GM12891 (cell line): ENCODE measurements at regions not wholly inside any gene's neighbourhood (a gene's known extent, or its start where the extent isn't known, plus 50 kb on each side); places are given as distances from the start of the nearest gene placed in this dataset.

Source experiments
- DNase-seq: peaks from one replicate; pipeline ENCODE4 v3.0.0; 2011; ENCODE audit warnings: low spot score; ENCODE audit not compliant: insufficient read length
- FAIRE-seq: peaks from 2 replicates; lab custom pipeline; 2011; peaks lifted over from hg19 to GRCh38; lab: Jason Lieb, UNC
- PAX5 ChIP-seq: IDR thresholded peaks from 2 replicates; pipeline ENCODE4 v1.6.1; 2011; ENCODE audit warnings: low read length, moderate library complexity, mild to moderate bottlenecking; ENCODE audit not compliant: insufficient read depth, severe bottlenecking
- POLR2A ChIP-seq: IDR thresholded peaks from 2 replicates; pipeline ENCODE4 v1.6.1; 2011; ENCODE audit warnings: low read depth, low read length, control low read depth
- POLR2AphosphoS5 ChIP-seq: IDR thresholded peaks from 2 replicates; pipeline ENCODE4 v1.6.1; 2011; ENCODE audit warnings: low read depth, low read length, control low read depth
- POU2F2 ChIP-seq: IDR thresholded peaks from 2 replicates; pipeline ENCODE4 v1.6.1; 2011; ENCODE audit warnings: low read depth, mild to moderate bottlenecking, control low read depth, low read length, moderate library complexity
- SPI1 ChIP-seq: IDR thresholded peaks from 2 replicates; pipeline ENCODE4 v1.6.1; 2011; ENCODE audit warnings: low read depth, low read length, control low read depth
- TAF1 ChIP-seq: IDR thresholded peaks from 2 replicates; pipeline ENCODE4 v1.6.1; 2011; ENCODE audit warnings: low read depth, low read length, control low read depth

GRCh38 chr2:150171065-150171548, 316.4 kb downstream of the RND3 start:
- no peak for TF ChIP-seq POLR2AphosphoS5
- TF ChIP-seq TAF1, result no peak
- TF ChIP-seq POU2F2, result no peak
- no peak for TF ChIP-seq PAX5
- TF ChIP-seq SPI1, result no peak
- no peak for TF ChIP-seq POLR2A
- FAIRE-seq, result no peak
- no peak for DNase-seq

- no peak for FAIRE-seq
- TF ChIP-seq TAF1 (no peak), POU2F2 (no peak), POLR2AphosphoS5 (no peak), PAX5 (no peak), SPI1 (no peak), POLR2A (no peak)
- DNase-seq, result no peak
Observed at GRCh38 chr2:150169237-150169629, 318.2 kb downstream of the RND3 start.

GRCh38 chr2:150168595-150169236, 318.8 kb downstream of the RND3 start:
- no peak for DNase-seq
- FAIRE-seq, result no peak
- TF ChIP-seq POU2F2 (no peak), TAF1 (no peak), POLR2A (no peak)

DNA sequence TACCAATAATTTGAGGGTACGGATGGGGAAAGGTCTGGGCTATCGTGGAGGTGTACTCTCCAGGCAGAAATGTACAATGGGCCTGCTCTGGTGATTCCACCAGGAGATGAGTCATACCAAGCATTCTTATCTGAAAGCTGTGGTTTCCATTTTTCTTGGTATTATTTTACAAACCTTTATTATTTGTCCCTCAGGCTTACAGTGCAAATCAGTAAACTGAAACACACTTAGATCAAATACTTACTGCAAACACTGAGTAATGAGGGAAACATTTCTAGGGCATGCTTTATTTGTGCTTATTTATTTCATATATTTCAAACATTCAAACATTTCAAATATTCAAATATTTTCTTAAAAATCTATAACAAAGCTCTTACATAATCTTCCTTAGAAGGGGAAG, 319.8 kb downstream of the RND3 start:
- FAIRE-seq (no peak), DNase-seq (peak; percentile 2)
- no peak for TF ChIP-seq PAX5
- TF ChIP-seq POU2F2, result no peak
- TF ChIP-seq POLR2A, result no peak
- no peak for TF ChIP-seq POLR2AphosphoS5
- no peak for TF ChIP-seq TAF1
- no peak for TF ChIP-seq SPI1

GRCh38 chr2:150166313-150167051, 321.0 kb downstream of the RND3 start:
- FAIRE-seq (no peak), DNase-seq (no peak)
- TF ChIP-seq POLR2A (no peak), PAX5 (no peak), SPI1 (no peak), POU2F2 (no peak), POLR2AphosphoS5 (no peak), TAF1 (no peak)

GRCh38 chr2:150165988-150166312, 321.5 kb downstream of the RND3 start:
- no peak for TF ChIP-seq SPI1
- no peak for TF ChIP-seq POU2F2
- TF ChIP-seq PAX5, result no peak
- no peak for TF ChIP-seq TAF1
- no peak for TF ChIP-seq POLR2AphosphoS5
- DNase-seq, result no peak
- FAIRE-seq, result no peak

- FAIRE-seq, result no peak
- no peak for DNase-seq
- TF ChIP-seq SPI1 (no peak), TAF1 (no peak), POLR2AphosphoS5 (no peak), PAX5 (no peak), POLR2A (no peak), POU2F2 (no peak)
Observed at GRCh38 chr2:150165442-150165841, 322.0 kb downstream of the RND3 start.

GRCh38 chr2:150162241-150162942, 325.1 kb downstream of the RND3 start:
- no peak for TF ChIP-seq POLR2A
- TF ChIP-seq POLR2AphosphoS5, result no peak
- no peak for TF ChIP-seq SPI1
- TF ChIP-seq TAF1, result no peak
- TF ChIP-seq PAX5, result no peak
- TF ChIP-seq POU2F2, result no peak
- DNase-seq (no peak), FAIRE-seq (no peak)

GRCh38 chr2:150160058-150160457, 327.4 kb downstream of the RND3 start:
- no peak for FAIRE-seq
- no peak for DNase-seq
- no peak for TF ChIP-seq PAX5
- TF ChIP-seq TAF1, result no peak
- no peak for TF ChIP-seq POLR2AphosphoS5
- no peak for TF ChIP-seq POLR2A
- no peak for TF ChIP-seq POU2F2
- no peak for TF ChIP-seq SPI1
